ENCODE measurements at regions not wholly inside any gene's neighbourhood (a gene's known extent, or its start where the extent isn't known, plus 50 kb on each side); places are given as distances from the start of the nearest gene placed in this dataset.
A peak's percentile ranks its signal among the peaks of the same experiment; 100 is the strongest.

- in situ Hi-C loops (cut with HindIII; ENCODE audit: low pct_ligation_motif_present, low sequenced_read_pairs): no loop called here
- Histone ChIP-seq H3K27me3 (replicated peaks) (no peaks in the 10 kb centered on the region), H3K4me3 (ENCODE audit: low read depth, low read length) (no peak overlapping the region), H3K27ac (no peak overlapping the region), H3K36me3 (replicated peaks) (no peaks in the 10 kb centered on the region)
- DNase-seq: peak; percentile 68
- TF ChIP-seq CTCF (IDR thresholded peaks at IDR 0.05; ENCODE audit: low read depth, low read length, missing control alignments): no peak
Measured at GRCh38 chr18:11522992-11523391, 86.4 kb upstream of the SLC35G4 start.

- Histone ChIP-seq H3K27ac (no peak overlapping the region), H3K36me3 (replicated peaks) (no peaks in the 10 kb centered on the region), H3K27me3 (replicated peaks) (no peaks in the 10 kb centered on the region), H3K4me3 (ENCODE audit: low read depth, low read length) (no peak overlapping the region)
- TF ChIP-seq CTCF (IDR thresholded peaks at IDR 0.05; ENCODE audit: low read depth, low read length, missing control alignments): no peak
- in situ Hi-C loops (cut with HindIII; ENCODE audit: low pct_ligation_motif_present, low sequenced_read_pairs): no loop called here
- DNase-seq: peak; percentile 18
Measured at GRCh38 chr18:11521853-11522252, 87.5 kb upstream of the SLC35G4 start.

DNA sequence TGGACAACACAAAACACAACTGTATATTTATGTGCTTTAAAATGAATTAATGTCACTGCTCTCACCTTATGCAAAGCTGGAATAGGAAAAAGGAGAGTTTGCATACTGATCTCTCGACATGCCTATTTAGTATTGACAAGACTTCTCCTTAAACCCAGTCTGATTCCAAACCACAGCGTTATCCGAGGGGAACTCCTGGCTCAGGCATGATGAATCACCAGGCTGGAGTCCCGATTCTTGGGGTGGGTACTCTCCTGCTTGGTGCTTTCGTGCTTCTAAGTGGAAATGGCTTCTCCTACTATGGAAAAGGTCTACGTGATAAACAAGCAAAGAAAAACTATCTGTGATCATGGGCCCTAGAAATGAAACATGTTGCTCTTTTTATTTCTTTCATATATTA is 88.9 kb upstream of the SLC35G4 start:
- TF ChIP-seq CTCF (IDR thresholded peaks at IDR 0.05; ENCODE audit: low read depth, low read length, missing control alignments): no peak
- no peak overlapping the region for H3K27ac ChIP-seq
- no peak overlapping the region for H3K4me3 ChIP-seq (ENCODE audit: low read depth, low read length)
- no peaks in the 10 kb centered on the region for H3K27me3 ChIP-seq (replicated peaks)
- DNase-seq: peak; percentile 31
- in situ Hi-C loops (cut with HindIII; ENCODE audit: low pct_ligation_motif_present, low sequenced_read_pairs): no loop called here
- no peaks in the 10 kb centered on the region for H3K36me3 ChIP-seq (replicated peaks)

GRCh38 chr18:11518788-11519685 is 90.4 kb upstream of the SLC35G4 start:
- TF ChIP-seq CTCF (IDR thresholded peaks at IDR 0.05; ENCODE audit: low read depth, low read length, missing control alignments): peak; percentile 91
- Histone ChIP-seq H3K4me3 (ENCODE audit: low read depth, low read length) (no peak overlapping the region), H3K27ac (no peak overlapping the region), H3K36me3 (replicated peaks) (no peaks in the 10 kb centered on the region), H3K27me3 (replicated peaks) (no peaks in the 10 kb centered on the region)
- in situ Hi-C loops (cut with HindIII; ENCODE audit: low pct_ligation_motif_present, low sequenced_read_pairs): no loop called here
- DNase-seq: peak; percentile 47

- Histone ChIP-seq H3K36me3 (replicated peaks) (no peaks in the 10 kb centered on the region), H3K4me3 (ENCODE audit: low read depth, low read length) (no peak overlapping the region), H3K27me3 (replicated peaks) (no peaks in the 10 kb centered on the region), H3K27ac (no peak overlapping the region)
- in situ Hi-C loops (cut with HindIII; ENCODE audit: low pct_ligation_motif_present, low sequenced_read_pairs): no loop called here
- no peak for TF ChIP-seq CTCF (IDR thresholded peaks at IDR 0.05; ENCODE audit: low read depth, low read length, missing control alignments)
- no peak for DNase-seq
Measured at GRCh38 chr18:11517704-11518103, 91.7 kb upstream of the SLC35G4 start.
